Fibroblast of villous mesenchyme (primary cell): ENCODE measurements at regions not wholly inside any gene's neighbourhood (a gene's known extent, or its start where the extent isn't known, plus 50 kb on each side); places are given as distances from the start of the nearest gene placed in this dataset.

Experiments used
- DNase-seq: peaks from one replicate; pipeline ENCODE4 v3.0.0-alpha.2; 2010; ENCODE audit warnings: low read depth
- H3K4me3 ChIP-seq: 2 replicates; pipeline ENCODE4 v1.5.1; 2011; ENCODE audit warnings: low read depth, mild to moderate bottlenecking, low read length
- CTCF ChIP-seq: IDR thresholded peaks from 2 replicates; pipeline ENCODE4 v1.5.1; 2012; ENCODE audit warnings: low read depth, mild to moderate bottlenecking, low read length; ENCODE audit not compliant: insufficient read depth

GRCh38 chr2:7357993-7358392, 440.8 kb downstream of the RNF144A start:
- no peak for TF ChIP-seq CTCF
- no peak for DNase-seq
- H3K4me3 ChIP-seq, result no peak overlapping the region

- TF ChIP-seq CTCF, result no peak
- H3K4me3 ChIP-seq, result no peak overlapping the region
- no peak for DNase-seq
Observed at GRCh38 chr2:7358865-7359447, 441.7 kb downstream of the RNF144A start.

GRCh38 chr2:7363906-7364305, 446.7 kb downstream of the RNF144A start:
- TF ChIP-seq CTCF, result no peak
- DNase-seq, result no peak

GRCh38 chr2:7368211-7368610, 451.0 kb downstream of the RNF144A start:
- TF ChIP-seq CTCF, result no peak
- H3K4me3 ChIP-seq, result no peak overlapping the region

More at GRCh38 chr2:7363906-7364305, 446.7 kb downstream of the RNF144A start:
- H3K4me3 ChIP-seq, result no peak overlapping the region

GRCh38 chr2:7373156-7373555, 455.9 kb downstream of the RNF144A start:
- no peak for TF ChIP-seq CTCF
- no peak overlapping the region for H3K4me3 ChIP-seq
- no peak for DNase-seq

More at GRCh38 chr2:7368211-7368610, 451.0 kb downstream of the RNF144A start:
- DNase-seq, result no peak

- no peak overlapping the region for H3K4me3 ChIP-seq
- DNase-seq, result no peak
- TF ChIP-seq CTCF, result no peak
Observed at GRCh38 chr2:7375901-7376300, 458.7 kb downstream of the RNF144A start.
